Thoracic aorta (tissue), 2 donors: ENCODE measurements at regions not wholly inside any gene's neighbourhood (a gene's known extent, or its start where the extent isn't known, plus 50 kb on each side); places are given as distances from the start of the nearest gene placed in this dataset.

ENCODE experiments used
- ATAC-seq: fragments of 150-250 bp; one replicate; pipeline ENCODE4 v1.8.0; 2017; ENCODE audit warnings: low read depth; ENCODE audit not compliant: insufficient number of reproducible peaks, low FRiP score
- DNase-seq: peaks from one replicate; pipeline ENCODE4 v3.0.0-alpha.2; 2020; ENCODE audit warnings: low spot score
- H3K27ac ChIP-seq, 2 donors: fragments of 200-600 bp; sonication (generic); 1 replicate in 1 of 2; 2 replicates in 1 of 2; pipeline ENCODE4 v1.5.1; 2016; ENCODE audit warnings: mild to moderate bottlenecking in 2 of 2, moderate library complexity in 2 of 2
- H3K27me3 ChIP-seq: fragments of 200-600 bp; sonication (generic); replicated peaks from 2 replicates; pipeline ENCODE4 v1.6.0; 2016; ENCODE audit warnings: mild to moderate bottlenecking; ENCODE audit not compliant: insufficient read depth
- H3K36me3 ChIP-seq: fragments of 200-600 bp; sonication (generic); one replicate; pipeline ENCODE4 v1.5.1; 2016
- H3K4me1 ChIP-seq, 2 donors: fragments of 200-600 bp; sonication (generic); 1 replicate in 1 of 2; 2 replicates in 1 of 2; pipeline versions ENCODE4 v1.5.1 to v1.6.0; 2016; ENCODE audit warnings: low read depth in 2 of 2, mild to moderate bottlenecking in 1 of 2; ENCODE audit not compliant: control insufficient read depth in 1 of 2
- H3K4me3 ChIP-seq: fragments of 200-600 bp; sonication (generic); 2 replicates; pipeline ENCODE4 v1.5.1; 2016; ENCODE audit warnings: mild to moderate bottlenecking
- H3K9me3 ChIP-seq: fragments of 200-600 bp; sonication (generic); 2 replicates; pipeline ENCODE4 v1.5.1; 2016
- TF ChIP-seq, protein P1 (sequence below): fragments of 200-600 bp; sonication (generic); IDR thresholded peaks from one replicate; pipeline ENCODE4 v1.5.1; 2019; ENCODE audit warnings: antibody characterized with exemption

DNA sequence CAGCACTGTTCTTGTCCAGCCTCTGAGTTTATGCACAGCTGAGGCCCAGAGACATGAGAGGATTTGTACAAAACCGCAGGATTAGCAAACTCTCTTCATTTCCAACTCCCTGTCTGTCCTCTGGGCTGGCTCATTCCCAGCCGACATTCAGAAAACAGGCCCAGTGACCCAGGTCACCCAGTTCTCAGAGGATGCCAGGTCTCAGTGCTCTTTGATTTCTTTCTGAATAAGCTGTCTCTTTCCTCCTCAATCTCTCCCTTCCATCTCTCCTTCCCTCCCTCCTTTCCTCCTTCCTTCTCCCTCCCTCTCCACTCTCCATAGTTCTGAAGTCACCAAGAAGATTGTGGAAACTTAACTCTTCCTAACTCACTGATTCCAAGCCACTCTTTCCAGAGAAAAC, 372.7 kb upstream of the SULF2 start:
- Histone ChIP-seq H3K36me3 (no peaks in the 10 kb centered on the region), H3K27ac (no peak overlapping the region), H3K9me3 (no peaks in the 10 kb centered on the region), H3K27me3 (no peaks in the 10 kb centered on the region), H3K4me3 (no peak overlapping the region), H3K4me1 (no peaks in the 10 kb centered on the region)
- no peak for ATAC-seq
- TF ChIP-seq, protein P1, sequence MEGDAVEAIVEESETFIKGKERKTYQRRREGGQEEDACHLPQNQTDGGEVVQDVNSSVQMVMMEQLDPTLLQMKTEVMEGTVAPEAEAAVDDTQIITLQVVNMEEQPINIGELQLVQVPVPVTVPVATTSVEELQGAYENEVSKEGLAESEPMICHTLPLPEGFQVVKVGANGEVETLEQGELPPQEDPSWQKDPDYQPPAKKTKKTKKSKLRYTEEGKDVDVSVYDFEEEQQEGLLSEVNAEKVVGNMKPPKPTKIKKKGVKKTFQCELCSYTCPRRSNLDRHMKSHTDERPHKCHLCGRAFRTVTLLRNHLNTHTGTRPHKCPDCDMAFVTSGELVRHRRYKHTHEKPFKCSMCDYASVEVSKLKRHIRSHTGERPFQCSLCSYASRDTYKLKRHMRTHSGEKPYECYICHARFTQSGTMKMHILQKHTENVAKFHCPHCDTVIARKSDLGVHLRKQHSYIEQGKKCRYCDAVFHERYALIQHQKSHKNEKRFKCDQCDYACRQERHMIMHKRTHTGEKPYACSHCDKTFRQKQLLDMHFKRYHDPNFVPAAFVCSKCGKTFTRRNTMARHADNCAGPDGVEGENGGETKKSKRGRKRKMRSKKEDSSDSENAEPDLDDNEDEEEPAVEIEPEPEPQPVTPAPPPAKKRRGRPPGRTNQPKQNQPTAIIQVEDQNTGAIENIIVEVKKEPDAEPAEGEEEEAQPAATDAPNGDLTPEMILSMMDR: no peak
- DNase-seq: no peak

DNA sequence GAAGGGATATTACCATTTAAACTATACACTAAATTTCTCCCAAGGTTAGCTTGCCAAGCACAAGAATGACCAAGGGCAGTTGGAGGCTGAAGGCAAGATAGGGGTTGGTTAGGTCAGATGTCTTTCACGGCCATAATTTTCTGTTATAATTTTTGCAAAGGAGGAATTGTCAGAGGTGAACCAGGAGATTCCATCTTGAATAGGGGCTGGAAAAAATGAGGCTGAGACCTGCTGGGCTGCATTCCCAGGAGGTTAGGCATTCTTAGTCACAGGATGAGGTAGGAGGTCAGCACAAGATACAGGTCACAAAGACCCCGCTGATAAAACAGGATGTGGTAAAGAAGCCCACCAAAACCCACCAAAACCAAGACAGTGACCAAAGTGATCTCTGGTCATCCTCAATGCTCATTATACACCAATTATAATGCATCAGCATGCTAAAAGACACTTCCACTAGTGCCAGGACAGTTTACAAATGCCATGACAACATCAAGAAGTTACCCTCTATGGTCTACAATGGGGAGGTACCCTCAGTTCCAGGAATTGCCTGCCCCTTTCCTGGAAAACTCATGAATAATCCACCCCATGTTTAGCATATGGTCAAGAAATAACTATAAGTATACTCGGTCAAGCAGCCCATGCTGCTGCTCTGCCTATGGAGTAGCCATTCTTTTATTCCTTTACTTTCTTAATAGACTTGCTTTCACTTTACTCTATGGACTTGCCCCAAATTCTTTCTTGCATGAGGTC, 371.8 kb upstream of the SULF2 start:
- TF ChIP-seq, protein P1: no peak
- ATAC-seq (no peak), DNase-seq (no peak)
- H3K9me3 ChIP-seq: no peaks in the 10 kb centered on the region
- H3K27ac ChIP-seq: no peak overlapping the region
- H3K36me3 ChIP-seq: no peaks in the 10 kb centered on the region
- H3K4me1 ChIP-seq: no peaks in the 10 kb centered on the region
- H3K4me3 ChIP-seq: no peak overlapping the region
- no peaks in the 10 kb centered on the region for H3K27me3 ChIP-seq

DNA sequence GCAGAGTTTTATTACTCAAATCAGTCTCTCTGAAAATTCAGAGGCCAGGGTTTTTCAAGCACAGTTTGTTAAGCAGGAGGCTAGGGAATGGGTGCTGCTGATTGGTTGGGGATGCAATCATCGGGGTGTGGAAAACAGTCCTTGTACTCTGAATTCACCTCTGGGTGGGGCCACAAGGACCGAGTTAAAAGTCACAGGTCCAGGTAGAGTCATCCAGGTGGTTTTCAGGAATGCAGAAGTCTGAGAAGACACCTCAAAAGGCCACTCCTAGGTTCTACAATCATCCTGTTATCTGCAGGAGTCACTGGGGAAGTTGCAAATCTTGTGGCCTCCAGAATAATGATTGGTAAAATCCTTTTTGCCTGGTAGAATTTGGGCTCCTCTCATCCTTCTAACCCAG, 371.2 kb upstream of the SULF2 start:
- ATAC-seq: no peak
- Histone ChIP-seq H3K9me3 (no peaks in the 10 kb centered on the region), H3K27me3 (no peaks in the 10 kb centered on the region), H3K4me1 (no peaks in the 10 kb centered on the region), H3K4me3 (no peak overlapping the region), H3K27ac (no peak overlapping the region), H3K36me3 (no peaks in the 10 kb centered on the region)
- TF ChIP-seq, protein P1: no peak
- DNase-seq: no peak

DNA sequence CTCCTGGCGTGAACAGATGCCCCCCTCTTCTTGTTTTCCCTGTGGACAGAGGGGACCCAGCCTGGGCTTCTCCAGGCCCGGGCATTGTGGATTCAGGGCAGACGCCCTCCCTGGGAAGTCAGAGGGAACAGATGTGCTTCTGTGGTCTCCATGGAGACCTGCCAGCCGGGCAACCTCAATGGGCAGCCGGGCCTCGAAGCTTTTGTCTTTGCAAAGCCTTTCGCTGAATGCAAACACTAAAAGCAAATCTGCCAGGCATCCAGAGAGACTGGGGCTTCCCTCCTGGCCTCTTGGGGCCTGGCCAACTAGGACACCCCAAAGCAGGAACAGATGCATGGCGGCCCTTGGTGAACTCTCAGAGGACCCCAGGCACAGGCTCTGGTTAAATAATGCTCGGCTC, 370.0 kb upstream of the SULF2 start:
- Histone ChIP-seq H3K4me3 (no peak overlapping the region), H3K4me1 (no peaks in the 10 kb centered on the region), H3K27ac (no peak overlapping the region), H3K36me3 (no peaks in the 10 kb centered on the region), H3K27me3 (no peaks in the 10 kb centered on the region), H3K9me3 (no peaks in the 10 kb centered on the region)
- DNase-seq (no peak), ATAC-seq (no peak)
- TF ChIP-seq, protein P1: no peak

DNA sequence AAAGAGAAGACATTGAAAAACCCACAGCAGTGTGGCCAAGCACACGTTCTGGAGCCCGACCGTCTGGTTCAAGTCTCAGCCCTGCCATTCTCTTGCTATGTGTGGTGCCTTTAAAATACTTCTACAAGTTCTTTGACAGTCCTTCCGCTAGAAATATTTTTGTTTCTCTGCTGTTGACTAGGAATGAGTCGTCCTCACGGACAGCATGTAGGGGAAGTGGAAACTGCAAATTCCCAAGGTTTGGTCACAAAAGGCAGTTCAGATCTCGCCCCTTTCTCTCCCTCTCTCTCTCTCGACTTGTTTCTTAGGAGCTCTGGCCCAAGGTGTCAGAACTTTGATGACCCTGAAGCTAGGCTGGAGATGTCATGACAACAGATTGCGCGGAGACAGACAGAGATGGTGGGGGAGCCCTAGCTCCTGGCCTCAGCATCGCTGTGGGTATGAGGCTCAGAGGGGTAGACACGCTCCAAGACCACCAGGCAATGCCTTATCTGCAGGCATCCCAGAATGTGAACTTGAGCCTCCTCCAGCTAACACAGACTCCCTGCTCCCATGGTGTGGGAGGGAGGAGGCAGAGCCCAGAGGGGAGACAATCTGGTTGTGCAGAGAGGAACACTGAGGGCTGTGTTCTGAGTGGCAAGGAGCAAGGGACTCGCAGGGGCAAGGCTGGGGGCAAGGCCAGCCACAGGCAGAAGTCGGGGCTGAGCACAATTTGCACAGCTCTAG, 368.9 kb upstream of the SULF2 start:
- H3K4me3 ChIP-seq: no peak overlapping the region
- H3K36me3 ChIP-seq: no peaks in the 10 kb centered on the region
- H3K27ac ChIP-seq: no peak overlapping the region
- ATAC-seq (no peak), DNase-seq (no peak)
- no peaks in the 10 kb centered on the region for H3K27me3 ChIP-seq
- H3K4me1 ChIP-seq: no peaks in the 10 kb centered on the region
- TF ChIP-seq, protein P1: no peak
- H3K9me3 ChIP-seq: no peaks in the 10 kb centered on the region
